MCF 10A (cell line): ENCODE measurements at regions not wholly inside any gene's neighbourhood (a gene's known extent, or its start where the extent isn't known, plus 50 kb on each side); places are given as distances from the start of the nearest gene placed in this dataset.

Source experiments
- BruUV-seq: library from RNA; stranded (reverse); fragments of 400-500 nt; replicated peaks from 2 replicates; lab custom pipeline; 2021; lab: Mats Ljungman, UMichigan
- CTCF ChIA-PET: fragments of 300-600 bp; sonication (Branson Sonifier 250); formaldehyde crosslinking; extraction: SDS; loops from one replicate; lab custom pipeline; 2021; ENCODE audit warnings: antibody characterized with exemption, inconsistent platforms; lab: Yijun Ruan, JAX
- POLR2A ChIA-PET: fragments of 300-600, 350-650 bp; sonication (Branson Sonifier 250); formaldehyde crosslinking; extraction: SDS; loops from one replicate; lab custom pipeline; 2020; ENCODE audit warnings: antibody characterized with exemption, inconsistent platforms; lab: Yijun Ruan, JAX
- DNase-seq: peaks from one replicate; pipeline ENCODE4 v3.0.0-alpha.2; 2018; ENCODE audit not compliant: unreplicated experiment
- H3K27ac Mint-ChIP-seq: one replicate; pipeline ENCODE4 v1.8.0; 2022; ENCODE audit warnings: mild to moderate bottlenecking, low read depth, mixed read lengths; ENCODE audit not compliant: unreplicated experiment
- H3K27me3 Mint-ChIP-seq: one replicate; pipeline ENCODE4 v1.8.0; 2022; ENCODE audit warnings: mixed read lengths; ENCODE audit not compliant: insufficient read depth, unreplicated experiment
- H3K36me3 Mint-ChIP-seq: one replicate; pipeline ENCODE4 v1.8.0; 2022; ENCODE audit warnings: mild to moderate bottlenecking, moderate library complexity, mixed read lengths; ENCODE audit not compliant: insufficient read depth, unreplicated experiment
- H3K4me1 Mint-ChIP-seq: one replicate; pipeline ENCODE4 v1.8.0; 2022; ENCODE audit warnings: mixed read lengths; ENCODE audit not compliant: insufficient read depth, unreplicated experiment
- H3K4me3 Mint-ChIP-seq: one replicate; pipeline ENCODE4 v1.8.0; 2022; ENCODE audit warnings: mild to moderate bottlenecking, moderate library complexity, mixed read lengths; ENCODE audit not compliant: unreplicated experiment
- H3K9me3 Mint-ChIP-seq: one replicate; pipeline ENCODE4 v1.8.0; 2022; ENCODE audit warnings: mixed read lengths; ENCODE audit not compliant: unreplicated experiment
- intact Hi-C: fragments of 100-400 bp; cut with micrococcal nuclease; formaldehyde crosslinking; loops from 2 replicates; pipeline ENCODE4 v1.14.1; 2022
- TF ChIP-seq, protein P1 (sequence below): fragments of 200-600 bp; IDR thresholded peaks from one replicate; pipeline ENCODE4 v1.8.0; 2022; ENCODE audit warnings: antibody characterized with exemption, mild to moderate bottlenecking; ENCODE audit not compliant: unreplicated experiment

DNA sequence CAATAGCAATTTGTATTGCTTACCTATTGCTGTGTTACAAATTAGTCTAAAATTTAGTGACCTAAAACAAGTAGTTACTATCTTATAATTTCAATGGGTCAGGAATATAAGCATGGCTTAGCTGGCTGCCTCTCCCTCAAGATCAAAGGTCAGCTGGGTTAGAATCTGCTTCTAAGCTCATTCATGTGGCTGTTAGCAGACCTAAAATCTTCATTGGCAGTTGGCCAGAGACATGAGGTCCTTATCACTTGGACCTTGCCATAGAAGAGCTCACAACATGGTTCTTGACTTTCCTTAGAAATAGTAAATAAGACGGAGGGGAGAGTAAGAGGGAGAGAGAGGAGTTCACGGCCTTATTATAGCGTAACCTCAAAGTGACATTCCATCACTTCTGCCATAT is 468.0 kb downstream of the HTR7 start:
- POLR2A ChIA-PET, result interaction anchor here (1.7 kb wide), 1 partner anchor 15 kb away, joined by 8 read pairs; no protein-coding TSS in a partner anchor
- H3K27ac Mint-ChIP-seq, result no peak overlapping the region
- H3K4me3 Mint-ChIP-seq, result no peak overlapping the region
- H3K9me3 Mint-ChIP-seq, result peaks cover 7% of the 10 kb centered on the region
- no peaks in the 10 kb centered on the region for H3K27me3 Mint-ChIP-seq
- intact Hi-C loops, result no loop called here
- CTCF ChIA-PET, result no interaction called here
- no TSS peak for BruUV-seq
- no peak for DNase-seq
- H3K4me1 Mint-ChIP-seq, result no peaks in the 10 kb centered on the region
- H3K36me3 Mint-ChIP-seq, result no peaks in the 10 kb centered on the region
- TF ChIP-seq, protein P1, sequence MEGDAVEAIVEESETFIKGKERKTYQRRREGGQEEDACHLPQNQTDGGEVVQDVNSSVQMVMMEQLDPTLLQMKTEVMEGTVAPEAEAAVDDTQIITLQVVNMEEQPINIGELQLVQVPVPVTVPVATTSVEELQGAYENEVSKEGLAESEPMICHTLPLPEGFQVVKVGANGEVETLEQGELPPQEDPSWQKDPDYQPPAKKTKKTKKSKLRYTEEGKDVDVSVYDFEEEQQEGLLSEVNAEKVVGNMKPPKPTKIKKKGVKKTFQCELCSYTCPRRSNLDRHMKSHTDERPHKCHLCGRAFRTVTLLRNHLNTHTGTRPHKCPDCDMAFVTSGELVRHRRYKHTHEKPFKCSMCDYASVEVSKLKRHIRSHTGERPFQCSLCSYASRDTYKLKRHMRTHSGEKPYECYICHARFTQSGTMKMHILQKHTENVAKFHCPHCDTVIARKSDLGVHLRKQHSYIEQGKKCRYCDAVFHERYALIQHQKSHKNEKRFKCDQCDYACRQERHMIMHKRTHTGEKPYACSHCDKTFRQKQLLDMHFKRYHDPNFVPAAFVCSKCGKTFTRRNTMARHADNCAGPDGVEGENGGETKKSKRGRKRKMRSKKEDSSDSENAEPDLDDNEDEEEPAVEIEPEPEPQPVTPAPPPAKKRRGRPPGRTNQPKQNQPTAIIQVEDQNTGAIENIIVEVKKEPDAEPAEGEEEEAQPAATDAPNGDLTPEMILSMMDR, result no peak

DNA sequence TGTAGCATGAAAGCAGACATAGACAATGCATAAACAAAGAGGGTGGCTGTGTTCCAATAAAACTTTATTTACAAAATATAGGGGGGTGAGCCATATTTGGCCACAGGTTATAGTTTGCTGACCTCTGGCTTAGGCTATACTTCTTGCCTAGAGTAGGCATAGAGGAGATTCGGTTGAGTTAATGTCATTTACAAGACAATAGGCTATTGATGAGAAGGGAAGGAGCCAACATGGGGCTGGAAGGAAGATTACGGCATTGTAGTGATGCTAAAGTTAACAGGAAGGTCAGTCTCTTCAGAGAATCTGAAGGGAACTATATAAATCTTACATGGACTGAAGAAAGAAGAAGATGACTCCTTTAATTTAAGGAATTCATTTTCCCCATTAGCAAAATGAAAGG is 463.5 kb downstream of the HTR7 start:
- CTCF ChIA-PET, result no interaction called here

DNA sequence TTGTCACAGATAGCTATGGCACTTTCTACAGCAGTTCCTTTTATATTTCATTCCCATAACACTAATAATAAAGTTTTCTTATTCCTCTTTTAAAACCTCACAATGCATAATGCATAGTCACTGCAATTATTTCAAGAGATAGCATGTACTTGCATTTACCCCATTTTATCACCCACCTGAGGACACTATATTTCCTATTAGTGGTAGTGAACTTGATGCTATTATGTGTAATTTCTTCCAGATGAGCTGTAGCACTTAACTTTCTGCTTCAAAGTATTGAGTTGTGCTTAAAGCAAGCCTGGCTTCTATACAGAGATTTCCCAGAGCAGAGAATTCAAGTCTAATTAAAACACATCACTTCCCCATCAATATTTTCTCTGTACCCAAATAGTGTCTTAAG is 461.1 kb downstream of the HTR7 start:
- CTCF ChIA-PET, result no interaction called here
- Mint-ChIP-seq H3K27me3 (no peaks in the 10 kb centered on the region), H3K9me3 (peaks cover 7% of the 10 kb centered on the region), H3K4me3 (no peak overlapping the region), H3K27ac (no peak overlapping the region), H3K36me3 (no peaks in the 10 kb centered on the region), H3K4me1 (no peaks in the 10 kb centered on the region)
- TF ChIP-seq, protein P1, result no peak
- intact Hi-C loops, result no loop called here
- DNase-seq, result no peak
- POLR2A ChIA-PET, result no interaction called here
- no TSS peak for BruUV-seq

More for the DNA sequence above, 463.5 kb downstream of the HTR7 start:
- no peak for DNase-seq
- TF ChIP-seq, protein P1, result no peak
- intact Hi-C loops, result no loop called here
- no peaks in the 10 kb centered on the region for H3K27me3 Mint-ChIP-seq
- H3K4me1 Mint-ChIP-seq, result no peaks in the 10 kb centered on the region
- no peak overlapping the region for H3K27ac Mint-ChIP-seq
- H3K4me3 Mint-ChIP-seq, result no peak overlapping the region
- no TSS peak for BruUV-seq
- H3K9me3 Mint-ChIP-seq, result peaks cover 7% of the 10 kb centered on the region
- POLR2A ChIA-PET, result no interaction called here
- no peaks in the 10 kb centered on the region for H3K36me3 Mint-ChIP-seq

DNA sequence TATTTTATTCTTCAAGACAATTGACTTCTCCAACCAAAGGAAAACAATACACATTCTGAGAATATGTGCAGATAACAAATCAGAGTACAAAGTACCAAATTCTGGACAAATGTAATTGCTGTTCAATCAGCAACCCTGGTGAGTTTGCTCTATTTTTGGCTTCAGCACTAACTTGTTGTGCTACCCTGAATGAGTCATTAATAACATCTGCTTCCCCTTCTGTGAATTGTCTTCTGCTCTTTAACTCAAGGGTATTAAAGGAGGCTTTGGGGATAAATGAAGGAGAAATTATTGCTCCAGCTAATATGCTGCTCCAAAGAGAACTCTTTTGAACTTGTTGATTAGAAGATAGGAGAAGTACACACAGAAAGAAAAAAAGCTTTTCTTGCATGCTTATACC is 459.3 kb downstream of the HTR7 start:
- H3K27ac Mint-ChIP-seq, result no peak overlapping the region
- no peak for DNase-seq
- POLR2A ChIA-PET, result no interaction called here
- no TSS peak for BruUV-seq
- H3K4me3 Mint-ChIP-seq, result no peak overlapping the region
- no peaks in the 10 kb centered on the region for H3K27me3 Mint-ChIP-seq
- intact Hi-C loops, result no loop called here
- TF ChIP-seq, protein P1, result no peak
- peaks cover 7% of the 10 kb centered on the region for H3K9me3 Mint-ChIP-seq
- no peaks in the 10 kb centered on the region for H3K36me3 Mint-ChIP-seq
- H3K4me1 Mint-ChIP-seq, result no peaks in the 10 kb centered on the region
- CTCF ChIA-PET, result no interaction called here
